ENCODE measurements at regions not wholly inside any gene's neighbourhood (a gene's known extent, or its start where the extent isn't known, plus 50 kb on each side); places are given as distances from the start of the nearest gene placed in this dataset.
A peak's percentile ranks its signal among the peaks of the same experiment; 100 is the strongest.

DNA sequence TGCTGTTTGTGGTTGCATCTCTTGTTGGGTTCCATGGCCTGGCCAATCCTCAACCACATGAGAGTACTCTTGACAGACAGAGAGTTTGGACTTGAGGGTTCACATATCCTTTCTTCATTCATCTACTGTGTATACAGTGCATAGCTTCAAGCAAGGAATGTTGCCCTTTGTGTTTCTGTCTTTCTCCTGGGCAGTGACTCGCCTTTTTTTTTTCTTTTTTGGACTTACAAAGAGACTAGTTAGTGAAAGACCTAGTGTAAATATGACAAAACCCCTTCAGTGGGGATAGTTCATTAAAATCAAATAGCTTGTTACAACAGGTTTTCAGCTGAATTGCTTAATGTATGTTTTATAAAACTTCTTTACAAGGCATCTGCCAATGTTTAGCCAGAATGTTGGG lies 290.2 kb downstream of the FGFR2 start:
- H3K36me3 ChIP-seq (ENCODE audit: control insufficient read depth, insufficient read depth, low read length): no peaks in the 10 kb centered on the region
- H3K27me3 ChIP-seq (ENCODE audit: control insufficient read depth, insufficient read depth, low read length): peaks cover 9% of the 10 kb centered on the region
- DNase-seq (ENCODE audit: low read depth): no peak
- no peak overlapping the region for H3K4me3 ChIP-seq (ENCODE audit: low read depth, low read length)
- TF ChIP-seq, protein P1, sequence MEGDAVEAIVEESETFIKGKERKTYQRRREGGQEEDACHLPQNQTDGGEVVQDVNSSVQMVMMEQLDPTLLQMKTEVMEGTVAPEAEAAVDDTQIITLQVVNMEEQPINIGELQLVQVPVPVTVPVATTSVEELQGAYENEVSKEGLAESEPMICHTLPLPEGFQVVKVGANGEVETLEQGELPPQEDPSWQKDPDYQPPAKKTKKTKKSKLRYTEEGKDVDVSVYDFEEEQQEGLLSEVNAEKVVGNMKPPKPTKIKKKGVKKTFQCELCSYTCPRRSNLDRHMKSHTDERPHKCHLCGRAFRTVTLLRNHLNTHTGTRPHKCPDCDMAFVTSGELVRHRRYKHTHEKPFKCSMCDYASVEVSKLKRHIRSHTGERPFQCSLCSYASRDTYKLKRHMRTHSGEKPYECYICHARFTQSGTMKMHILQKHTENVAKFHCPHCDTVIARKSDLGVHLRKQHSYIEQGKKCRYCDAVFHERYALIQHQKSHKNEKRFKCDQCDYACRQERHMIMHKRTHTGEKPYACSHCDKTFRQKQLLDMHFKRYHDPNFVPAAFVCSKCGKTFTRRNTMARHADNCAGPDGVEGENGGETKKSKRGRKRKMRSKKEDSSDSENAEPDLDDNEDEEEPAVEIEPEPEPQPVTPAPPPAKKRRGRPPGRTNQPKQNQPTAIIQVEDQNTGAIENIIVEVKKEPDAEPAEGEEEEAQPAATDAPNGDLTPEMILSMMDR (IDR thresholded peaks at IDR 0.05; ENCODE audit: insufficient read depth, low read length, poor library complexity, severe bottlenecking): no peak

DNA sequence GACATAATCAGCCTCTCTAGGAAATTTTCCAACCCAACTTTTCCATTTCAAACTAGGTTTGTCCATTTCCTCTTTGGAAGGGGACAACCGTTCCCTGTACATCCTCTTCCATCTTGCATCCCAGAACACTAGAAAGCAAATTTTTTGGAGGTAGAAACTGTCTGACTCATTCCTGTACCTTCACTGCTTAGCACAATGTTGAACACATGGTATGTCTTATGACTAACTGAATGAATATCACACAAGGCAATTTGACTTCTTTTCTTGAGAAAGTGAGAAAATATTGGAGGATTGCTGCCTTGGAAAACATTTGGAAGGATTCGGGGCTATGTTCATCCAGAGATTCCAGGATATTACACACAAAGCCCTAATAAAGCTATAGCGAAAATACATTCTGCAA lies 289.1 kb downstream of the FGFR2 start:
- Histone ChIP-seq H3K27me3 (ENCODE audit: control insufficient read depth, insufficient read depth, low read length) (peaks cover 9% of the 10 kb centered on the region), H3K36me3 (ENCODE audit: control insufficient read depth, insufficient read depth, low read length) (no peaks in the 10 kb centered on the region), H3K4me3 (ENCODE audit: low read depth, low read length) (no peak overlapping the region)
- no peak for DNase-seq (ENCODE audit: low read depth)
- TF ChIP-seq, protein P1 (IDR thresholded peaks at IDR 0.05; ENCODE audit: insufficient read depth, low read length, poor library complexity, severe bottlenecking): no peak

DNA sequence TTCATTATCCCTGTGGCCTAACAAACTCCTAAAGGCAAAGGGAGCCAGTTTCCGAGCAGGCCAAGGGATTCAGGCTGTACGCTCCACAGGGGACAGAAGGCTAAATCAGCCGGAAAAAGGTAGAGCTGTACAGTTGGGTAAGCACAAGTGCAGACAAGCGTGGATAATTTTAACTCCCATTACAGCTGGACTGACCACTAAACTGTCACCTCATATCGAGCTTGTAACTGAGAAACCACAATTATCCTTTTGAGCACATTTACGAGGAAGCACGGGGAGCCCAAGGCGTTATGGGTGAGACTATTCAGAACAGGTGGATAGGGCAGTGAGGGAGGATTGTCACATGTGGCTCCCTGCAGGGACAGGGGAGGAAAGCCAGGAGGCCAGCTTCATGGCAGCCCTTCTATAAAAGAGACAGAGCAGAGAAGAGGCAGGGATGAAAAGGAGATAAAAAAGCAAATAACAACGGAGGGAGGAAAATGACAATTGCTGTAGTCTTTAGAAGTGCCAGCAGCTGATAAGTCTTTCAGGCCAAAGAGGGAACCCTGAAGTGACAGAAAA lies 288.0 kb downstream of the FGFR2 start:
- Histone ChIP-seq H3K27me3 (ENCODE audit: control insufficient read depth, insufficient read depth, low read length) (peaks cover 4% of the 10 kb centered on the region), H3K4me3 (ENCODE audit: low read depth, low read length) (no peak overlapping the region), H3K36me3 (ENCODE audit: control insufficient read depth, insufficient read depth, low read length) (no peaks in the 10 kb centered on the region)
- TF ChIP-seq, protein P1 (IDR thresholded peaks at IDR 0.05; ENCODE audit: insufficient read depth, low read length, poor library complexity, severe bottlenecking): no peak
- DNase-seq (ENCODE audit: low read depth): peak; percentile 59

DNA sequence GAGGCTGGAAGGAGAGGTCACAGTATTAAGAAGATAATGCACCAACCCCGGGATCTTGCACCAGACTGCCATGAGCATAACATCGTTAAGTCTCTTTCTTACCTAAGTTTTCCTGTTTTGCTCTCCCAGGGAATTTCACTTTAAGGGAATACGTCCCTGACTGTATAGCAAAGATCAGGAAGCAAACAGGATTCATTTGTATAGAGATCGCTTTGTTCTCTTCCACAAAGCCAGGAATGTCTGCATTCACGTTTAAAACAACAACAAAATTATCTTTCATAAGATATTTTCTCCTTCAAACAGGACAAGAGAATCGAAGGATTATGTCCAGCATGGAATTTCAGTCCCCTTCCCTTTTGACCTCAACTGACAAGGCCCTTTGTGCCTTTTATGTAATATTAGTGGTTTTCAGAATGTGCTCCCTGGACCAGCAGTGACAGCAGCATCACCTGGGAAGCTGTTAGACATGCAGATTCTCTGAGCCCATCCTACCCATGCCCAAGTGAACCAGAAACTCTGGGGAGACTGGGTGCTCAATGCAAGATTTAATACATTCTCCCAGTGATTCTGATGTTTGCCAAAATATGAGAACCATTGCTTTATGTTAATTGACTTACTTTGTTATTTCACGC lies 286.3 kb downstream of the FGFR2 start:
- TF ChIP-seq, protein P1 (IDR thresholded peaks at IDR 0.05; ENCODE audit: insufficient read depth, low read length, poor library complexity, severe bottlenecking): no peak
- Histone ChIP-seq H3K4me3 (ENCODE audit: low read depth, low read length) (no peak overlapping the region), H3K36me3 (ENCODE audit: control insufficient read depth, insufficient read depth, low read length) (no peaks in the 10 kb centered on the region), H3K27me3 (ENCODE audit: control insufficient read depth, insufficient read depth, low read length) (peaks cover 4% of the 10 kb centered on the region)
- DNase-seq (ENCODE audit: low read depth): no peak

DNA sequence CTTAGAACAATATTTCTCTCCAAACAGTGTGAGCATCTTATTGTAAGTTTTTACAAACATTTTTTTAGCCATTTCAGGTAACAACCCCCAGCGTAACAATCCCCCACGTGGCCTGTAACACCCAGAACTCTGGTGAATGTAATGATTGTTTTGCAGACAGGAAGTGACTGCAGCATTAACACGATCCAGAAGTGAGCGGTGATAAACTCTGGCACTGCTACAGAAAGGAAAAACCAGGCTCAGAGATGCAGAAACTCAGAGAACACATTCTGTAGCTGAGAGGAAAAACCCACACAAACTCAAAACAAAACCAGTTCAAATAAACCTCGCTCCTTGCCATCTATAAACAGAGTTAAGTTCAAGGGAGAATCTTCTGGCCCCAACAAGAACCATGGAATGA lies 285.7 kb downstream of the FGFR2 start:
- Histone ChIP-seq H3K36me3 (ENCODE audit: control insufficient read depth, insufficient read depth, low read length) (no peaks in the 10 kb centered on the region), H3K4me3 (ENCODE audit: low read depth, low read length) (no peak overlapping the region), H3K27me3 (ENCODE audit: control insufficient read depth, insufficient read depth, low read length) (peaks cover 4% of the 10 kb centered on the region)
- TF ChIP-seq, protein P1 (IDR thresholded peaks at IDR 0.05; ENCODE audit: insufficient read depth, low read length, poor library complexity, severe bottlenecking): no peak
- no peak for DNase-seq (ENCODE audit: low read depth)

All from kidney epithelial cell (primary cell).